ENCODE measurements at regions not wholly inside any gene's neighbourhood (a gene's known extent, or its start where the extent isn't known, plus 50 kb on each side); places are given as distances from the start of the nearest gene placed in this dataset.

- TF ChIP-seq CTCF (IDR thresholded peaks at IDR 0.05) (no peak), REST (IDR thresholded peaks at IDR 0.05; ENCODE audit: insufficient read depth in 1 of 2, low read depth in 2 of 2, low read length in 1 of 2) (no peak), SIN3A (IDR thresholded peaks at IDR 0.05; ENCODE audit: borderline replicate concordance, insufficient read depth, low read depth, low read length) (no peak), POLR2AphosphoS5 (IDR thresholded peaks at IDR 0.05; ENCODE audit: low read depth, low read length) (no peak)
Observed at GRCh38 chr11:79922641-79923040, 481.8 kb upstream of the TENM4 start.

Data from Panc1 (cell line).